RPMI8226 (cell line): ENCODE measurements at regions not wholly inside any gene's neighbourhood (a gene's known extent, or its start where the extent isn't known, plus 50 kb on each side); places are given as distances from the start of the nearest gene placed in this dataset.

Source experiments
- DNase-seq: peaks from one replicate; pipeline ENCODE4 v3.0.0-alpha.2; 2015

DNA sequence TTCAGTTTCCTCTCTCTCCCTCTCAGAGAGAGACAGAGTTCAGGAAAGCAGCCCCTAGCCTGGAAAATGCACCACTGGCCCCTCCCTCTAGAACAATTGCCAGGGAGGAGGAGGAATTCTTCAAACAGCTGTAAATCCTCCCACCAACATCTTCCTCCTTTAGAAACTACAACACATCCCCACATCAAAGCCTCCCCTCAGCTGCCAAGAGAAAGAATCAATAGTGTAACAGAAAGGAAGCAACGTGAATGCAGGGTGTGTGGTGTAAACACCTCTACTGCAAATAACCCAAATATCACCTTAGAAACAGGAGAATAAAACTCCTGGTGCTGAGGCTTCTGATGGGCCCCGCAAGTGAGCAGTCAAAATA is 249.9 kb upstream of the GATB start:
- no peak for DNase-seq

DNA sequence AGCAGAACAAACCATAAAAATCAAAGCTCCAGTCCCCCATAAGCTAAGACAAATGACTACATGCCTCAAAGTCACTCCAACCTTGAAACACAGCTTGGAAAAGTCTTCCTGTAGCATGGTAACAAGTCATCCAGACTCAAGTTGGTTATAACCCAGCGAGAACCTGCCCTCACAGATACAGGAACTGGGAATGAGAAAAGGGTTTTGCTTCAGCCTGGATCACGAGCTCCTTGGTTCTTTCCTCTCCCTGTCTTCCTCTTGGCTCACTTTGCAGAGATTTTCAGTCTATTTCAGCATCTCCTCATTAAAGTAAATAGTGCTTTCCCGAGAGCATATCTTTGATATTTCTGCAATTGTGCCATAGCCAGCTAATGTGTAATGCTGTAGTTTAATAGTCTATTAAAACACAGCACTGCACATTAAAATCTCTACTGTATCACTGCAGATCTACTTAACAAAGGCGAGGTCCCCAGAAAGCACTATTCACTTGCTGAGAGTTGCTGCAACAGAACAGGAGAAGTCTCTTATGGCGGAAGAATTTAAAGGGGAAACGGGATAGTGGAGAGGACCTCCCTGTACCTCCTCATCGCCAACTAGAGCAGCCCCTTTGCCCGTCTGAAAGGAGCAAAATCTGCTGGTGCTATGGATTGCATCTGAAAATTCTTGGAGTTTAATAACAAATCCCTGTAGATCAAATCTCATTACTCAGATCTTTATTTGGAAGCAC is 249.3 kb upstream of the GATB start:
- DNase-seq, result no peak

DNA sequence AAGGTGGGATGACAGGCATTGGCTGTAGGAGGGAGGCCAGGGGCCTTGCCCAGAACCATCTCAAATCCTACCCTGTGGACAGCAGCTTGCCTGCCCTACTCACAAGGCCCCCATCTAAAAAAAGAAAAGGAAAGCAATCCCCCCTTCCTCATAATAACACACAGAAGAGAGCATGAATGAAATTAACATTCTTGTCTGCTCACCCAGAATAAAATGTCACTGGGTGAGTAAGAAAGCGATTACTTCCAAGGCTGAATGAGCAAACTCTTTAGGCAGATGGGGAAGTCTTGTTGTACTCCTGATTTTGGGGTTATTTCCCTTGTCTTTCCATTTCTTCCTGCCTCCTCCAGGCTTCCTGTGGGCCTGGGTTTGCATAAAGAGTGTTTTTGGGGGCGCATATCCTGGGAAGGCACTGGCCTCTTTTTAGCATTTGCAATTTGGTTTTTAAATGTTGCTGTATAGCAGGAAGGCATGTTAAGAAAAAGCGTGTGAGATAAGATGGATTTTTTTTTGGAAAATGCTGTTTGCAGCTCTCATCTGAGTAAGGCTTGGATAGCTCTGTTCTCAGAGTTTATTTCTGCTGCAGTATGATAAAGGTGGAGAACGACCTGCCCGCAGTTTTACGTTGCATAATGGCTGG is 248.3 kb upstream of the GATB start:
- no peak for DNase-seq

DNA sequence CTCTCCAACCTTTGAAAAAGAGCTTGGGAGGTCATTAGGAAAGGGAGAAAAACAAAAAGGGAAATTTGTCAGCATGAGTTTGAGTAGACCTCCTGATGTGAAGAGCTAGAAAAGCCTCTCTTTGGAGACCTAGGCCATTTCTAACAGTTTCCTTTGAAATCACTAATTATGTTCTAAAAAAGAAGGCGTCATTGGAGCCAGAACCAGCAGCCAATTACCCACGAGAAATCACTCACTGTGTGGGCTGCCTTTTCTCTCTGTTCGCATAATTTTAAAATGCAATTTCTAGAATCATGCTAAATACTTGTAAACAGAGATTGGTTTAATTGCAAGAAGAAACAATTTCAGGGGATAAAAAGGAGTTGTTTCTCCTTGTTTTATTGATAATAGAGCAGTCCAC is 246.3 kb upstream of the GATB start:
- no peak for DNase-seq

DNA sequence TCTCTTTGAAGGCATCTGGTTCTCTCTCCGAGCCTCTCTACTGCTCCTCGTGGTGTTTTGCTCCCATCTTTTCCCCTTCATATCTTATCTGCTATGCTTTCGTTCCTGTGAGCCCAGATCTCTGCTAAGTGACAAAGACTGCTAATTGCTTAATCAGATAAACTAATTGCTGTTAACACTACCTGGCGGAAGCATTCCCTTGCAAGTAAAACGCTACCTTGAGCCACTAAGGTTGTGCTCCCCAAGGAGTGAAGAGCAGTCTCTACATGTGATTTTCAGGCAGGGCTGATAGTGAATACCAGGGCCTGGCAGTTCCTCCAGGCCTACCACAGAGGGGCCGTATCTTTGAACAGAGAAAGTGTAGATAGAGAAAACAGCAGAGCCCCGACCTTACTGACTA is 244.0 kb upstream of the GATB start:
- no peak for DNase-seq

DNA sequence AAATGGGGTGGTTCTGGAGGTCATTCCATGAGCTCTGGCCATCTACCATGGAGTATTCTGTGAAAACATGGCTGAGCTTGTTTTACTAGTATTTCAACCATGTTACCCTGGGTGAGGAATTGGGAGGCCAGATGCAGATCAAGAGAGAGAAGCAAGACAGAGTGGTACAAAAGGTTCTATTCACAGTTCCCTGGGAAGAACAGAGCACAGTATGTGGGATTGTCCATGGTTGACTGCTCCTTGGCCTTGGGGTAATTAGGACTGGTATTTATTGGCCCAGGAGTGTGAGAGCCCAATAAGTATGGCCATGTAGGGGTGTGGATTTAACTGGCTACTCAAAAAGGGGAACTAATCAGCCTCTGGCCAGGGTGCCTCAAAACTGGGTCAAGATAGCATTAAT is 239.7 kb upstream of the GATB start:
- DNase-seq, result no peak

DNA sequence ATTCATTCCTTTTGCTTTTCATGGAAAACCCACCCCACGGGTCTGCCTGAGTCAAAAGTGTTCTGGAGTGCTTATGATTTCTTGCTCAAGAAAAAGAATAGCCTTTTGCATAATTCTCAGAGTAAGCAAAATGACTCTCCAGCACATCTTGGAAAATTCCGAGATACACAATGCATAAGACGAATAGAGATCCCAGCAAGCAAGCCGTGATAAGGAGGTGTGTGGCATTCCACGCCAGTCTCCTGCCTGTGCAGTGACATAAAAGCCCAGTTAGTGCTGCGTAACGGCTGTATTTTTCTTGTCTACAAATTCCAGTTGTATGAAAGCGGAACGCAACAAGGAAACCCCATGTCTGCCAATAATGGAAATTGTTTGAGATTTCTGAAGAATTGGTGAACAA is 237.9 kb upstream of the GATB start:
- DNase-seq, result no peak

DNA sequence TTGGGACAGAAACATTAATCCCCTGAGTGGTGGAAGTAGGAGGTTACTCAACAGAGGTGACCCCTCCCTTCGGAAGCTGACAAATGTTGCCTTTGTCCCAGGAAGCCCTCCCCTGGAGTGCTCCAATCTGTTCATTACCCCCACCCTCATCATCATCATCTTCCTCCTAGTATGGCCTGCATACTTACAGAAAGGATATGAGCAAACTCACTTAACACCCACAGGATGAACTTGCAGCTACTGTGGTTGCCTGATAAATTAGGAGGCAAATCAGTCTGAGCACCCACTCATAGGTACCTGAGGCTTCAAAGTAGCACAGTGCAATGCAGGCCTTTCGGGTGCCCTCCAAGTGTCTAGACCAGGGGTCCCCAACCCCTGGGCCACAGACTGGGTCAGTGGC is 236.7 kb upstream of the GATB start:
- DNase-seq, result no peak

DNA sequence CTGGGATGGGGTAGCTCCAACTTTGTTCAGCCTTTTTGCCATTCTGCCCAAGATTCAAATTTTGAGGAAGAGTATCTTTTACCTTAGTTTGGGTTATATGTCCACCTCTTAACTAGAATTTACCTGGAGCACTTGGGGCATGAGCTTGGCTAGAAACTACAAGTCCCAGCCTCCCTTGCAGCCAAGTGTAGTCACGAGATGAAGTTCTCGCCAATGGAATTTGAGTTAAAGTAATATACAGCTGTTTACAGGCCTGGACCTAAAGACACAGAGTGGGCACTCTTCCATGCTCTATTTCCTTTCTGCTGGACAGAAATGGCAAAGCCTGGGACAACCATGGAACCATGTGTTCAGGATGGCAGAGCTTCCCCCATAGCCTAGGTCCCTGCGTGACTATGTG is 233.6 kb upstream of the GATB start:
- DNase-seq, result no peak

DNA sequence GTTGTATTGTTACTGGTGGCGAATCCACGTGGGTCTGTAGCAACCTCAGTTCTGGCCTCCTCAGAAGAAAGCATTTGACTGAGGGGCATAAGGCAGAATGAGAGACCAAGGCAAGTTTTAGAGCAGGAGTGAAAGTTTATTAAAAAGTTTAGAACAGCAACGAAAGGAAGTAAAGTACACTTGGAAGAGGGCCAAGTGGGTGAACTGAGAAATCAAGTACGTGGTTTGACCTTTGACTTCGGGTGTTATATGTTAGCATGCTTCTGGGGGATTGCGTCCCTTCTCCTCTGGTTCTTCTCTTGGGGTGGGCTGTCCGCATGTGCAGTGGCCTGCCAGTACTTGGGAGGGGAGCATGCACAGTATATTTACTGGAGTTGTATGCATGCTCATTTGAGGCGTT is 232.7 kb upstream of the GATB start:
- DNase-seq, result no peak

DNA sequence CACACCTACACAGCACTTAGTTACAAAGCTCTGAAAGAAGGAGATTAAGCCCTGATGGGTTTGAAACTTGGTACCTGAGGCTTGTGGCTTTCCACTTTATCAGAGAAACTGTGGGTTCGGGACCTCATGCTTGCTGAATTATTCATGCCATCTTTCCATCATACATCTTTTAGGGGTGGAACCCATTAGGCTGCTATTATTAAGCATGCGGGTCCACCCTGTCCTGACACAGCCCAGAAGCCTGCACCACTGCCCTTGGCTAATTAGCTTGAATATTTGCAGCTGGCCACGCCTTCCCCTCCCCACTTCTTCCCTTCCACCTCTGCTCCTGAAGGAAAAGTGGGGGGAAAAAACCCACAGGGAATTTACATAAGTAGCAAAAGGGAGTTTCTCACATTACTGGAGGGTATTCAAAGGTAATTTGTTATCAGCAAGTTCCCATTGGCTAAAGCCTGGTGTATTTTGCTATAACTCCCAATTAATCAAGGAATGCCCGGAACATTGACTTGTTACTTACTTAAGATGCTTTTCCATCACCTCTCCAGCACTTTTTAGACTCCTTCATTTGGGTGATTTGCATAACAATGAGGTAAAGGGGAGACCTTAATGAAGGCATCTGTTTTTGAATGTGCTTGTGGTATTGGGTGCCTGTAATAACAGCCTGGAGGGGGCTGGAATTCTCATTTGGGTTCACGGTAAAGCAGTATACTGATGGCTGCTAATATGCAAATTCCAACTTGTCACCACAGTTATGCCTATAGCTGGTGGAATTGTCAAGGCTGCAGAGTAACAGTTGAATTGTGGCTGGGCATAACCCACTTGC is 231.7 kb upstream of the GATB start:
- DNase-seq, result no peak

DNA sequence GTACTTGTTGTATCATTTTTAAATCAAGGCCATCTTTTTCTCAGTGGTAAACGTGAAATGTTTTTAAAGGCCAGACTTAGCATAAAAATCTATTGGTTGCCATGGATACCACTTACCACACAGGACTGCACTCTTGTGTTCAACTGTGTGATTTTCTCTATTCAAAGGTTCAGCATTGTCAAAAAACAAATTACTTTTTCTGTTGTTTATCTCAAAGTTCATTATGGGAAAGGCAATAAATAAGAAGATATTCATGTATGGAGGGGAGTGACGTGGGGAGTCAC is 231.0 kb upstream of the GATB start:
- no peak for DNase-seq

DNA sequence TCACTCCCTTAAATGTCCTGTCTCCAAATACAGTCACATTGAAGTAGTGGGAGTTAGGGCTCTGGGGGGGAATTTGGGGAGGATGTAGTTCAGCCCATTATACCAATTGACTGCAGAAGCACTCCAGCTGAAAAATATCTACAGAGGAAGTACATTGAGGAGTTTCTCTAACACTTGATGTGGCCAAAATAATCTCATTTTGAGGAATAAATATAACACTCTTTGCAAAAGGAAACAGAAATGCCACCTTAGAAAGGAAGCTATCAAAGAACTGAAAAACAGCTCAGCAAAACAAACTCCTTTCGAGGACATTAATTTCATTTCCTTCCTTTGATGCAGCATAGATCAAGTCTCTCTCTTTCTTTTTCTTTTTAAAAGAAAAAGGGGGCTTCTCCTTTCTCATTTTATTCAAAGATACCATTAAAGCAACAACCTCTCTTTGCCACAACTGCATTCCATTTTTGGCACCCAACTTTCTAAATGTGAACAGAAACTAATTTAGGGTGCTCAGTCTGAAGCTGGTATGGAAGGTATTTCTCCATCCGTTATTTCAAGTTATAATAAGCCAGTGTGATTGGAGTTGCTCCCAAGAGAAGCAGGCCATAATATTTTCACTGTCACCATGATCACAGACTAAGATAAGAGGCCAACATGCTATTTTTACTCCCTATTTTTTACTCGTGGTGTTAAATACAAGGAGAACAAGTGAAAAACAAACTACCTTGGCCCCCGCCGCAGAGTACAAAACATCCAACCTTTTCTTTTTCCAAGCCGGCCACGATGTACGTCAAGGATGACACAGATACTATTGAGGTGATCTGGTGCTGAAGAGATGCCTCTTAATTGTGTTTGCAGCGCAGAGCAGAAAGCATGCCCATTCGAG is 230.4 kb upstream of the GATB start:
- DNase-seq, result no peak

DNA sequence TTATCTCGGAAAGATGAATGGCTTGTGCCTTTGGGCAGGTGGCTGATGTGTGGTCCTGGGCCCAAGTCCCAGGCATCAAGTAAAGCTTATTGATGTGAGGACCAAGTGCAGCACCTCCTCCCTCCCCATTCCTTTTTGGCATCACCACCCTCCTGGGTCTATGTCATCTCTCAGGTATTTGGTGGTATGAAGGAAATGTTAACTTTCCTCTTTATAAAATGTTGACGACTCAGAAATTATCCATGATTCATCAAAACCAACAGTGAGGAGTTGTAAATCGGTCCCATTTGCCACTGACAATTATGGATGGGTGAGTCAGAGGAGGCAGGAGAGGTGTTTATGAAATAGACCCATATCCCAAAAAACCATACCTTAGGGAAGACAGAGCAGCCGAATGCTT is 229.4 kb upstream of the GATB start:
- DNase-seq, result no peak

DNA sequence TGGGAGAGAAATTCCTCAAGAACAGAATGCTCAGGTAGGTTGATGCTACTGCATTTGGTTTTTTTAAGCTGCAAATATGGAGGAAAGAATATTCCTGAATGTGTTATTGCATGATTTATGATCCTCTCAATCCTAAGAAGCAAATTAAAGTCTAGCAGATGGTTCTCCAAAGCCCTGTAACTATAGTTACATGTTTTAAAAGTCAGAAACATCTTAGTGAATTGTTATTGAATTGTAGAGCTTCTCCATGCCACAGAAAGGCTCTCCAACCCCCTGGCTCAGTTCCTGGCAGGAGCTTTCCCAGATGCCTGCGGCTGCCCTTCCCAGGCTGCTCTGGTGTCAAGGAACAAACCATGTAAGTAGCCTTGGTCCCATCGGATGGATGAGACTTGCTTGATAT is 227.8 kb upstream of the GATB start:
- no peak for DNase-seq

DNA sequence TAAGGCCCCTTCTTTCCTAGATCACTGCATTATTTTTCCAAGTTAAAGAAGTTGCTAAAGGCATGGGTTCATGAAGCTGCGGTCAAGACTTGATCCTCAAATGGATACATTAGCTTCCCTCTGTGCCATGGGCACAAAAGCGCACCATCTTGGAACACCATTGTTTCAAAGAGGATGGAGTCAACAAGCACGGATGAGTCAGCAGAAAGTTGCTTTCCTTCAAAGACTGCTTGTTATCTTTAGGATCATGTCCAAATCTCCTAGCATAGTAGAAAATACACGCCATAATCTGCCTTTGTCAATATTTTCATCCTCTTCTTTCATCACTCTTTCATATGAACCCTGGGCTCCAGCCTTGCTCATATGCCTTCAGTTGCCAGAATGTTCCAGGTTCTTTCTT is 226.8 kb upstream of the GATB start:
- DNase-seq, result no peak

DNA sequence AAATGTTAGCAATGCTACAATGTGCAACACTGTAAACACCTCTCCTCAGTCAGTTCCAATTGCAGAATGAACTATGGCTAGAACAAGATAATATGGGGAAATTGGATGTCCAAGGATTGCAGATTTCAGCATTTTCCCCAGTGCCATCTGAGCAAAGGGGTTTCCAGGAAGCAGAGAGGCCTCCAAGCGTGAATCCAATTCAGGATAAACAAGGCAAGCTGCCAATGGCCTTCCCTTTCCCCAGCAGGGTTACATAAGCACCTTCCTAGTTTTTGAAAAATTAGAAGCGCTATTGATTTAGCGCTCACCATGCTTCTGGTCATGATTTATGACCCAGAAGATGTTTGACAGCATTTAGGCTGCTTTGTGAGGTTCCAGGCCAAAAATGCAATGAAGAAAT is 223.0 kb upstream of the GATB start:
- DNase-seq, result no peak

DNA sequence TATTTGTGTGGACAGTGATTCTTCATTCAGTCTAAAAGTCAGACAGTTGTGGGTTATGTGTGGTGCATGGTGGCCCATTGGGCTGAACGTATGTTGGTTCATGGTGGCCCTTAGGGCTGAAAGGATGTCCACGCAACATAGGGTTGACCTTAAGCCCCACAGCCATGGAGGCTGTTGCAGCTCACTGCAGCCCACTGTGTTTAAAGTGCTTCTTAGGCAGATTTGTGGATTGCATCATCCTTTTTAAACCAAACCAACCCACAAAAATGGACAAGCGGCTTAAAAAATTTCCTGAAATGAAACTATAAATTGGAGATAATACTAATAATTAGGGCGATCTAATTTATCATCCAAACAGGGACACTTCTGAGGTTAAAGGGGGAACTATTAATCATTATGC is 219.0 kb upstream of the GATB start:
- no peak for DNase-seq

DNA sequence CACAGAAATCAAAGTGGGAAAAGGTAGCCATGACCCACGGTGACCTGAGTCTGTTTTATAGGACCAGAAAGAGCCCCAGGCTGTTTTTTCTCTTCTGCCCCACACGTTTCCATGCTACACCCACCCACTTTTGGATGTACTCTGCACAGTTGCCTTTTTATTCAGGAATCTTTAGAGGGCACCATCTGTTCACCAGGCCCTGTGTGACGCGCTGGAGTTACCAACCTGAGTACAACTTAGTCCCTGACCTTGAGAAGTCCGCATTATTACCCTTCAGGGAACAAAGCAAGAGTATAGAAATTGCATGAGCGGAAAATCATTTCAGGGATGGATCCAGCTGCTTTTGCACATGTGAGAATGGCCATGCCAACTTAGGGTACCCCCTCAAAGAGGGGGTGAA is 207.8 kb upstream of the GATB start:
- no peak for DNase-seq

DNA sequence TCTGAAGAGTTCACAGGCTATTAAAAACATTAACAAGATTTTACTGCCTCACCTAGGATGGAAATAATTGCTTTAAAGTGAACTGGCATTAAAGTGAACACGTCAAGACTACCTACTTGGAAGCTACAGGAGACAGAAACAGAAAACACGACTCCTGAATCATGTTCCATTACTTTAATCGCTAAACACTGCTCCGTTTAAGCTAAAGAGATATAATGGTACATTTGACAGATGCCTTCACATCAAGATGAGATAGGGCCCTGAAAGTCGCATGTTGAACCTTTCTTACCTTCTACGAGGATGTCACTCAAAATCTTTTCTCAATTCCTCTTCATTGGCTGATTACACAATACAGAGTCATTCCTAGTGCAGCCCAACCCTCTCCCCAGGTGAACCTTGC is 206.3 kb upstream of the GATB start:
- DNase-seq, result no peak

DNA sequence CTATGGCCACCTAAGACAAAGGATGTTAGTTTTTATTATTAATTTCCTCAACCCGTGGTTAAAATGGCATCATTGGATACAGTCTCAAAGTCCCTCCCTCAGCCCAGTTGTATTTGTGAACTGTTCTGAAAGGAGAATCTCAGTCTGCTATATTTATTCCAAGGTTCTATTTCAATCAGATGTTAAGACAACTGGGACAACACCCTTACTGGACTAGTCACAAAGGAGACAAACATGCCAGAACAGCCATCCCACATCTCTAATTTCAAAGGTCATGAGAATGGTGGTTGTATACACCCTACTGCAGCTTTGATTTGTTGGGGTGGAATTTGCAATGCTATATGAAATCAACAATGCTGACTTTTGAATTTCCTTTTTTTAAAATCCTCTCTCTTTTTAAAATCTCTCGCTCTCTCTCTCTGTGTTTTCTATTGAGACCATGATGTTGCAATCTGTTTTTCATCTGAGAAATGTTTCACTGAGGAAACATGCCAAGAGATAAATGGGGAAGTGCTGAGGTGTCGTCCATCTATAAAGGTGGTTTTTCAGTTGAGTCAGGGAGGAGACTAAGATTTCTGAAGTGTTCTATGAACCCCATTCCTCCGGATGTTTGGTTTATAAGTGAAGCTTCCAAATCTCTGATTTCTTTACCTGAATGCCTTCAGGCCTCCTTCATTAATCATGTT is 201.5 kb upstream of the GATB start:
- no peak for DNase-seq

DNA sequence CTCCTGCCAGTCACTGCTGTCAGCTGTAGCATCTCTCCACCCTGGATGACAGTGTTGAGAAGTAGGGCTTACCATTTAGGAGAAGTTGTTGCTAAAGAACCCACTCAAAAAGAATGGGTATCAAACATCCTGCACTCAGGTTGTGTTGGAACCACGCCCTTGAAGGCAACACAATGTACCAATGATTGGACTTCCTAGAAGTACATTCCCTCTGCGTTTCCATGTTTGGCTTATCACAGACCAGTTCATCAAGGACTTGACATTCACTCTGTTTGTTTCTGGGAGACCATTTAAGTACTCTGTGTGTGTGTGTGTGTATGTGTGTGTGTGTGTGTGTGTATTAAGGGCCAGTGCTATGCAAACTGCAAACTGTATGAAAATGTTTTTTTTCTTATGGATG is 200.6 kb upstream of the GATB start:
- DNase-seq, result no peak
